ENCODE measurements at regions not wholly inside any gene's neighbourhood (a gene's known extent, or its start where the extent isn't known, plus 50 kb on each side); places are given as distances from the start of the nearest gene placed in this dataset.

DNA sequence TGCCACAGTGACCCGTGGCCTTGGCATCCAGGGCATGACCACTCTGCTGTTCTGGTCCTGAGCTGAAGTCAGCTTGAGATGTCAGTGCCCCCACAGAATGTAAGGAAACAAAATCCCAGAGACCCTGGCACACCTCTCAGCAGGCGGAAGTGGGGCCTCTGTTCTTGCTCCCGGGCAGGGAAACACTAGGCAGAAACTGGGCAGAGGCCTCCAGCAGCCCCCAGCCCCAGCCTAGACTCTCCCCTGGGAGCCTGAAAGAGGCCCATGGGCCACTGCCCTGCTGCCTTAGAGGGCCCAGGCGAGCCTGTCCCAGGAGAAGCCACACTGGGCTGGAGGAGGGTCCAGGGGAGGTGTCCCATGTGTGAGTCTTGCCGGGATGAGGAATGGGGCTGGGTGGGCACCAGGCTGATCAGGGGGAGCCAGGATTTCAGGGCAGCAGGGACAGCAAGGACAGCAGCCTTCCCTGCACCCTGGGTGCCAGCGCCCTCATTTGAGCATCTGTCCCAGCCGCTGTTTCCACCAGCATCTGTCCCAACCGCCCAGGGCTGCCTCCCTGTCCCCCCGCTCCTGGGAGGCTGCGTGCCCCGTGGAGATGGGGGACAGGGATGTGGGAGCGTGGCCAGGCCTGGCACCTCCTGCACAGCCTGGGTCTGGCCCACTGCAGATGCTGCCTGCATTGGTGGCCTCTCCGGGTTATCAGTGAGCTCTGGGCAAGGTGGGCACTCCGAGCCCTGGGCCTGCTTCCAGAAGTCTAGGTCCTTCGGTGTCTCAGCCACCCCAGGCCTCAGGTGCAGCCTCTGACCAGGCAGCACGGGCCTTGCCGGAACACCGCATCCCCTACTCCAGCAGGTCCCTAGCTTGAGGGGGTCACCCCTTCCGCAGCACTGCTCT, 1072.4 kb downstream of the BRD1 start:
- Histone ChIP-seq H3K4me1 (ENCODE audit: insufficient read depth, low read length, poor library complexity, severe bottlenecking) (no peaks in the 10 kb centered on the region), H3K9ac (ENCODE audit: low read depth, low read length, poor library complexity, severe bottlenecking) (no peak overlapping the region), H2AFZ (ENCODE audit: low read length) (no peak overlapping the region), H3K36me3 (ENCODE audit: insufficient read depth, low read length) (no peaks in the 10 kb centered on the region), H3F3A (ENCODE audit: low read depth) (no peaks in the 10 kb centered on the region), H3K9me3 (ENCODE audit: insufficient read depth, low read depth, low read length) (peaks cover 16% of the 10 kb centered on the region; the same call in 1 of the 2 replicates), H3K27me3 (ENCODE audit: insufficient read depth, low read length, poor library complexity, severe bottlenecking) (no peaks in the 10 kb centered on the region), H3K79me2 (ENCODE audit: insufficient read depth, low read length) (no peaks in the 10 kb centered on the region), H4K20me1 (ENCODE audit: insufficient read depth, low read length, poor library complexity, severe bottlenecking) (no peaks in the 10 kb centered on the region), H3K4me2 (ENCODE audit: low read depth, low read length, poor library complexity, severe bottlenecking) (no peak overlapping the region), H3K4me3 (ENCODE audit: low read length, poor library complexity, severe bottlenecking) (no peak overlapping the region), H3K9me2 (replicated peaks; ENCODE audit: low read depth, low read length) (no peaks in the 10 kb centered on the region)
- TF ChIP-seq, protein P1, sequence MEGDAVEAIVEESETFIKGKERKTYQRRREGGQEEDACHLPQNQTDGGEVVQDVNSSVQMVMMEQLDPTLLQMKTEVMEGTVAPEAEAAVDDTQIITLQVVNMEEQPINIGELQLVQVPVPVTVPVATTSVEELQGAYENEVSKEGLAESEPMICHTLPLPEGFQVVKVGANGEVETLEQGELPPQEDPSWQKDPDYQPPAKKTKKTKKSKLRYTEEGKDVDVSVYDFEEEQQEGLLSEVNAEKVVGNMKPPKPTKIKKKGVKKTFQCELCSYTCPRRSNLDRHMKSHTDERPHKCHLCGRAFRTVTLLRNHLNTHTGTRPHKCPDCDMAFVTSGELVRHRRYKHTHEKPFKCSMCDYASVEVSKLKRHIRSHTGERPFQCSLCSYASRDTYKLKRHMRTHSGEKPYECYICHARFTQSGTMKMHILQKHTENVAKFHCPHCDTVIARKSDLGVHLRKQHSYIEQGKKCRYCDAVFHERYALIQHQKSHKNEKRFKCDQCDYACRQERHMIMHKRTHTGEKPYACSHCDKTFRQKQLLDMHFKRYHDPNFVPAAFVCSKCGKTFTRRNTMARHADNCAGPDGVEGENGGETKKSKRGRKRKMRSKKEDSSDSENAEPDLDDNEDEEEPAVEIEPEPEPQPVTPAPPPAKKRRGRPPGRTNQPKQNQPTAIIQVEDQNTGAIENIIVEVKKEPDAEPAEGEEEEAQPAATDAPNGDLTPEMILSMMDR (conservative IDR thresholded peaks at IDR 0.05; ENCODE audit: low read length) = no peak
- TF ChIP-seq EZH2phosphoT487 (IDR thresholded peaks at IDR 0.05; ENCODE audit: borderline replicate concordance) = no peak

DNA sequence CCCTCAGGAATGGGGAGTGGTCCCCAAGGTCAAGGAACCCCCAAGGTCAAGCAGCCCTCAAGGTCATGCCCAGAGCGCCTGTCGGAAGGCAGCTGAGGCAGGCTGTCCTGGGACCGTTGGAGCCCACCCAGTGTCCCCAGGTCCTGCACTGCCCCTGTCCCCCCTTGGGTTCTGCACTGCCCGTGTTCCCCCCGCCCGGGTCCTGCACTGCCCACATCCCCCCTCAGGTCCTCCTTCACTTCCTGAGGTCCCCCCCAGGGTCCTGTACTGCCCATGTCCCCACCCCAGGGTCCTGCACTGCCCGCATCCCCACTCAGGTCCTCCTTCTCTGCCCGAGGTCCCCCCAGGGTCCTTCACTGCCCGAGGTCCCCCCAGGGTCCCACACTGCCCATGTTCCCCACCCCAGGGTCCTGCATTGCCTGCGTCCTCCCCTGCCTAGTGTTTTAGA, 1073.0 kb downstream of the BRD1 start:
- Histone ChIP-seq H3K27me3 (ENCODE audit: insufficient read depth, low read length, poor library complexity, severe bottlenecking) (no peaks in the 10 kb centered on the region), H3F3A (ENCODE audit: low read depth) (no peaks in the 10 kb centered on the region), H3K9me3 (ENCODE audit: insufficient read depth, low read depth, low read length) (peaks cover 16% of the 10 kb centered on the region; the same call in 1 of the 2 replicates), H3K36me3 (ENCODE audit: insufficient read depth, low read length) (no peaks in the 10 kb centered on the region), H3K9ac (ENCODE audit: low read depth, low read length, poor library complexity, severe bottlenecking) (no peak overlapping the region), H3K4me2 (ENCODE audit: low read depth, low read length, poor library complexity, severe bottlenecking) (no peak overlapping the region), H3K79me2 (ENCODE audit: insufficient read depth, low read length) (no peaks in the 10 kb centered on the region), H2AFZ (ENCODE audit: low read length) (no peak overlapping the region), H3K4me1 (ENCODE audit: insufficient read depth, low read length, poor library complexity, severe bottlenecking) (no peaks in the 10 kb centered on the region), H4K20me1 (ENCODE audit: insufficient read depth, low read length, poor library complexity, severe bottlenecking) (no peaks in the 10 kb centered on the region), H3K9me2 (replicated peaks; ENCODE audit: low read depth, low read length) (no peaks in the 10 kb centered on the region), H3K4me3 (ENCODE audit: low read length, poor library complexity, severe bottlenecking) (no peak overlapping the region)
- TF ChIP-seq EZH2phosphoT487 (IDR thresholded peaks at IDR 0.05; ENCODE audit: borderline replicate concordance) = no peak
- TF ChIP-seq, protein P1 (conservative IDR thresholded peaks at IDR 0.05; ENCODE audit: low read length) = no peak

DNA sequence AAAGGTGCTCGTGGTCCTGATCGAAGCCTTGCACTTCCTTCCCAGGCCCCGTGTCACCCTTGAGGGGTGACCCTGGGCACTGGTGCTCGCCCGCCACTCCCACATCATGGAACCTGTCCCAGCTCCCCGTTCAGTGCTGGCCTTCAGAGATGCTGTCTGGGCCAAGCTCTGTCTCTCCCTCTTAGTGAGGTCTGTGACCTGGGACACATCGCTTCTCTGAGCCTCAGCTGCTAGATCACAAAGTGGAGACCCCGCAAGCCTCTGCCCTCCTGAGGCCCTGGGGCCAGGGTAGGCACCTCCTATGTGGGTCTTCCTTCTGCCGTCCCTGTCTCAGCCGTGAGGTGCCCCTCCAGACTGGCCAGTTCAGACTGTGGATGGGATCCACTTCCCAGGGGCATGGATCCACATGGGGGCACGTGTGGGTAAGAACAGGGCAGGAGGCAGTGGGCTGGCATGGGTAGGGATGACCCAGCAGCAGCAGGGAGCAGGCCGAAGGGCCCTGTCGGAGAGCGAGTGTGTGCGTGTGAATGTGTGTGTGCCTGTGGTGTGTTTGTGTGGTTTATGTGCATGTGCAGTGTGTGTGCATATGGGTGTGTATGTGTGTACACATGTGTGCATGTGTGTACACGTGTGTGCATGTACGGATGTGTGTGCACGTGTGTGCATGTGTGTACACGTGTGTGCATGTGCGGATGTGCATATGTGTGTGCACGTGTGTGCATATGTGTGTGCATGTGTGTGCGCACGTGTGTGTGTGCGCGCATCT, 1073.7 kb downstream of the BRD1 start:
- Histone ChIP-seq H2AFZ (ENCODE audit: low read length) (no peak overlapping the region), H3K4me1 (ENCODE audit: insufficient read depth, low read length, poor library complexity, severe bottlenecking) (no peaks in the 10 kb centered on the region), H3K9me2 (replicated peaks; ENCODE audit: low read depth, low read length) (no peaks in the 10 kb centered on the region), H3K36me3 (ENCODE audit: insufficient read depth, low read length) (no peaks in the 10 kb centered on the region), H3K4me2 (ENCODE audit: low read depth, low read length, poor library complexity, severe bottlenecking) (no peak overlapping the region), H3F3A (ENCODE audit: low read depth) (no peaks in the 10 kb centered on the region), H3K9me3 (ENCODE audit: insufficient read depth, low read depth, low read length) (peaks cover 16% of the 10 kb centered on the region; the same call in 1 of the 2 replicates), H4K20me1 (ENCODE audit: insufficient read depth, low read length, poor library complexity, severe bottlenecking) (no peaks in the 10 kb centered on the region), H3K9ac (ENCODE audit: low read depth, low read length, poor library complexity, severe bottlenecking) (no peak overlapping the region), H3K79me2 (ENCODE audit: insufficient read depth, low read length) (no peaks in the 10 kb centered on the region), H3K27me3 (ENCODE audit: insufficient read depth, low read length, poor library complexity, severe bottlenecking) (no peaks in the 10 kb centered on the region), H3K4me3 (ENCODE audit: low read length, poor library complexity, severe bottlenecking) (no peak overlapping the region)
- TF ChIP-seq, protein P1 (conservative IDR thresholded peaks at IDR 0.05; ENCODE audit: low read length) = no peak
- TF ChIP-seq EZH2phosphoT487 (IDR thresholded peaks at IDR 0.05; ENCODE audit: borderline replicate concordance) = no peak
